Psoas muscle (tissue), 7 donors: ENCODE measurements at regions not wholly inside any gene's neighbourhood (a gene's known extent, or its start where the extent isn't known, plus 50 kb on each side); places are given as distances from the start of the nearest gene placed in this dataset.

ENCODE experiments used
- ATAC-seq, 4 donors: fragments of 200-7000 bp; cut with Tn5 transposase; one replicate each; pipeline ENCODE4 v1.9.1; 2020; ENCODE audit warnings: moderate library complexity in 3 of 4, mild to moderate bottlenecking in 2 of 4
- DNase-seq, 2 donors: peaks; one replicate each; pipeline ENCODE4 v3.0.0-alpha.2; 2020
- H3K27ac ChIP-seq: fragments of 200-600 bp; one replicate; pipeline ENCODE4 v1.8.0; 2022
- H3K27me3 ChIP-seq, 3 donors: fragments of 200-600 bp in 1 of 3; one replicate each; pipeline versions ENCODE4 v1.6.1 to v1.8.0; 2013 to 2022; ENCODE audit warnings: low read length in 2 of 3, mild to moderate bottlenecking in 2 of 3, moderate library complexity in 1 of 3; ENCODE audit not compliant: insufficient read depth in 3 of 3
- H3K36me3 ChIP-seq, 2 donors: fragments of 200-600 bp in 1 of 2; one replicate each; pipeline versions ENCODE4 v1.6.1 to v1.8.0; 2013 to 2022; ENCODE audit warnings: low read depth in 1 of 2, mild to moderate bottlenecking in 1 of 2, moderate library complexity in 1 of 2; ENCODE audit not compliant: insufficient read depth in 1 of 2
- H3K4me1 ChIP-seq: fragments of 200-600 bp; one replicate; pipeline ENCODE4 v1.8.0; 2022
- H3K4me3 ChIP-seq: fragments of 200-600 bp; one replicate; pipeline ENCODE4 v1.8.0; 2022; ENCODE audit warnings: mild to moderate bottlenecking
- H3K9me3 ChIP-seq: fragments of 200-600 bp; one replicate; pipeline ENCODE4 v1.8.0; 2022
- CTCF ChIP-seq: fragments of 200-600 bp; IDR thresholded peaks from one replicate; pipeline ENCODE4 v1.8.0; 2022; ENCODE audit warnings: antibody characterized with exemption
- WGBS, 3 donors: extraction: QIAGEN DNeasy Blood & Tissue Kit; methylation state at CpG; one replicate each; pipeline versions ENCODE4 v1.1.6 to v1.1.7; 2013; 5-methylcytosine and 5-hydroxymethylcytosine counted together
- intact Hi-C, 2 donors: fragments of 100-400 bp; cut with DNase I; formaldehyde crosslinking; loops; one replicate each; pipeline versions ENCODE4 v1.11.0 to v1.14.2; 2022
- donor health status: healthy with polysubstance abuse.
- donor health status: DM: no; HTN: no; CAD: no; lungs with moderate emphysema.
- donor health status: Bipolar disorder and iron deficiency.
- donor health status: healthy.
- donor health status: DM: yes; HTN: yes; CAD: no.
- donor health status: DM: no; HTN: no; CAD: no.
- donor health status: DM: yes; HTN: yes; CAD: no.

- intact Hi-C loops = loop anchor here in 1 of 2 donors (10.0 kb wide), 1 partner anchor 1469 kb away; no protein-coding TSS in a partner anchor
- no peak for TF ChIP-seq CTCF
- H3K4me1 ChIP-seq = no peaks in the 10 kb centered on the region
- no peak overlapping the region for H3K4me3 ChIP-seq
- no peaks in the 10 kb centered on the region for H3K9me3 ChIP-seq
- no peaks in the 10 kb centered on the region for H3K36me3 ChIP-seq
- 87 to 90% (median 88%) methylated on average over 2 of the region's 2 CpGs for WGBS, 3 donors
- DNase-seq = no peak
- no peaks in the 10 kb centered on the region for H3K27me3 ChIP-seq
- ATAC-seq = no peak
- no peak overlapping the region for H3K27ac ChIP-seq
Measured at GRCh38 chr18:55105873-55106272, 146.6 kb upstream of the CCDC68 start.

- 86 to 88% (median 88%) methylated on average over 3 of the region's 3 CpGs for WGBS, 3 donors
- H3K27ac ChIP-seq = no peak overlapping the region
- no peak for ATAC-seq
- no peaks in the 10 kb centered on the region for H3K27me3 ChIP-seq
- TF ChIP-seq CTCF = no peak
- intact Hi-C loops = loop anchor here in 1 of 2 donors (10.0 kb wide), 1 partner anchor 1472 kb away; no protein-coding TSS in a partner anchor
- DNase-seq = no peak
- no peaks in the 10 kb centered on the region for H3K36me3 ChIP-seq
- no peaks in the 10 kb centered on the region for H3K9me3 ChIP-seq
- no peak overlapping the region for H3K4me3 ChIP-seq
- H3K4me1 ChIP-seq = no peaks in the 10 kb centered on the region
Measured at GRCh38 chr18:55102958-55103456, 143.7 kb upstream of the CCDC68 start.

GRCh38 chr18:55102501-55102900, 143.2 kb upstream of the CCDC68 start:
- WGBS, 3 donors = 55 to 77% (median 64%) methylated on average over 3 of the region's 3 CpGs
- DNase-seq (no peak), ATAC-seq (no peak)
- no peak overlapping the region for H3K4me3 ChIP-seq
- no peak for TF ChIP-seq CTCF
- no peaks in the 10 kb centered on the region for H3K36me3 ChIP-seq
- no peaks in the 10 kb centered on the region for H3K4me1 ChIP-seq
- intact Hi-C loops = loop anchor here in 1 of 2 donors (10.0 kb wide), 1 partner anchor 1472 kb away; no protein-coding TSS in a partner anchor
- no peak overlapping the region for H3K27ac ChIP-seq
- no peaks in the 10 kb centered on the region for H3K9me3 ChIP-seq
- no peaks in the 10 kb centered on the region for H3K27me3 ChIP-seq

- DNase-seq (no peak), ATAC-seq (no peak)
- 94 to 97% (median 97%) methylated on average over 2 of the region's 2 CpGs for WGBS, 3 donors
- Histone ChIP-seq H3K36me3 (no peaks in the 10 kb centered on the region), H3K27ac (no peak overlapping the region), H3K9me3 (no peaks in the 10 kb centered on the region), H3K27me3 (no peaks in the 10 kb centered on the region), H3K4me3 (no peak overlapping the region), H3K4me1 (no peaks in the 10 kb centered on the region)
- TF ChIP-seq CTCF = no peak
- intact Hi-C loops = loop anchor here in 1 of 2 donors (10.0 kb wide), 1 partner anchor 1473 kb away; no protein-coding TSS in a partner anchor
Measured at GRCh38 chr18:55101458-55101824, 142.2 kb upstream of the CCDC68 start.
